HG02938 (cell line): ENCODE measurements at regions not wholly inside any gene's neighbourhood (a gene's known extent, or its start where the extent isn't known, plus 50 kb on each side); places are given as distances from the start of the nearest gene placed in this dataset.

Experiments
- ATAC-seq: cut with Tn5 transposase; IDR thresholded peaks from one replicate; pipeline ENCODE4 v1.9.1; 2021; ENCODE audit warnings: mild to moderate bottlenecking, moderate library complexity; ENCODE audit not compliant: unreplicated experiment

GRCh38 chr1:50358962-50359361 lies 64.3 kb downstream of the DMRTA2 start:
- ATAC-seq = no peak

- no peak for ATAC-seq
Observed at GRCh38 chr1:50357186-50357585, 66.1 kb downstream of the DMRTA2 start.

GRCh38 chr1:50354813-50355212 lies 68.4 kb downstream of the DMRTA2 start:
- no peak for ATAC-seq

GRCh38 chr1:50352428-50352827 lies 70.8 kb downstream of the DMRTA2 start:
- ATAC-seq = no peak

- ATAC-seq = no peak
Observed at GRCh38 chr1:50350868-50351267, 72.4 kb downstream of the DMRTA2 start.

- no peak for ATAC-seq
Observed at GRCh38 chr1:50350421-50350820, 72.8 kb downstream of the DMRTA2 start.

GRCh38 chr1:50349242-50349565 lies 74.0 kb downstream of the DMRTA2 start:
- ATAC-seq = no peak

GRCh38 chr1:50348449-50349241 lies 74.6 kb downstream of the DMRTA2 start:
- peak; percentile 75 for ATAC-seq

GRCh38 chr1:50347933-50348332 lies 75.3 kb downstream of the DMRTA2 start:
- ATAC-seq = no peak

GRCh38 chr1:50346621-50347020 lies 76.6 kb downstream of the DMRTA2 start:
- ATAC-seq = no peak

- ATAC-seq = no peak
Observed at GRCh38 chr1:50343323-50343722, 79.9 kb downstream of the DMRTA2 start.

GRCh38 chr1:50342525-50342924 lies 80.7 kb downstream of the DMRTA2 start:
- no peak for ATAC-seq

- no peak for ATAC-seq
Observed at GRCh38 chr1:50335036-50335435, 88.2 kb downstream of the DMRTA2 start.

- ATAC-seq = peak; percentile 74
Observed at GRCh38 chr1:50333595-50333974, 89.7 kb downstream of the DMRTA2 start.

- ATAC-seq = peak; percentile 60
Observed at GRCh38 chr1:50332941-50333594, 90.2 kb downstream of the DMRTA2 start.

- ATAC-seq = no peak
Observed at GRCh38 chr1:50329332-50329932, 93.8 kb downstream of the DMRTA2 start.

GRCh38 chr1:50328552-50328951 lies 94.7 kb downstream of the DMRTA2 start:
- ATAC-seq = no peak

GRCh38 chr1:50326026-50326425 lies 97.2 kb downstream of the DMRTA2 start:
- ATAC-seq = no peak

GRCh38 chr1:50322579-50322978 lies 100.7 kb downstream of the DMRTA2 start:
- ATAC-seq = no peak

GRCh38 chr1:50318428-50318827 lies 104.8 kb downstream of the DMRTA2 start:
- ATAC-seq = no peak

GRCh38 chr1:50308878-50309277 lies 114.4 kb downstream of the DMRTA2 start:
- peak; percentile 58 for ATAC-seq

GRCh38 chr1:50305808-50306207 lies 117.4 kb downstream of the DMRTA2 start:
- ATAC-seq = no peak
